Erythroblast (primary cell): ENCODE measurements at regions not wholly inside any gene's neighbourhood (a gene's known extent, or its start where the extent isn't known, plus 50 kb on each side); places are given as distances from the start of the nearest gene placed in this dataset.
"Not testable (repeated sequence)": the region's sequence is repeated elsewhere in the genome, so short reads cannot be mapped to it uniquely, and the experiment has no call there.

Source experiments
- GATA1 ChIP-seq: IDR thresholded peaks from 2 replicates; pipeline ENCODE4 v1.6.1; 2011; ENCODE audit warnings: low read depth, mild to moderate bottlenecking, control low read depth, low read length, moderate library complexity
- POLR2A ChIP-seq: IDR thresholded peaks from 2 replicates; pipeline ENCODE4 v1.6.1; 2011; ENCODE audit warnings: mild to moderate bottlenecking, low read length

GRCh38 chr1:38146079-38146478 lies 99.5 kb upstream of the POU3F1 start:
- not testable (repeated sequence) for TF ChIP-seq POLR2A, GATA1
